ENCODE measurements at regions not wholly inside any gene's neighbourhood (a gene's known extent, or its start where the extent isn't known, plus 50 kb on each side); places are given as distances from the start of the nearest gene placed in this dataset.
A peak's percentile ranks its signal among the peaks of the same experiment; 100 is the strongest.

DNA sequence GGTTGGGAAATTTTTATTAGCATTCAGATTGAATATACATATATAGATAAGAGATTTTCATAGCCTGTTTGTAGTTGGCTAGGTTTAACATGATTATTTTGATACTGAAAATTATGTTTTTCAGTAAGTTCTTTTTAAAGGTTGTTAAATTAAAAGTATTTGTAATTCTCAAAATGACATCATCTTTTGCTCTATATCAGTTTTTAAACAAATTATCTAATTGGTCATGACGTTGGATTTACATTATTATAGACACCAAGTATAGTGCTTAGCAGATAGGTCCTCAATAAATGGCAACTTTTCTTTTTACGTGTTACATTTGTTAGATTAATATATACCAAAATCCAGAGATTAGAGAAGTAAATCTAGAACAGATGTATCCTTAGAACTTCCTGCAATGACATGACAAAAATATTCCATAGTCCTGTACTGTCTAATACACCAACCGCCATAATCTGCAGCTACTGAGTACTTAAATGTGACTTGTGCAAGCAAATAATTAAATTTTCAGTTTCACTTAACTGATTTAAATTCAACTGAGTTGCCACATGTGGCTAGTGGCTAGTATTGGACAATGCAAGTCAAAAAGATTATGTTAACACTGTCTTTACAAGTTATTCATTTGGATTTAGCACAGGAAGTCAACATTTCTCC is 1613.1 kb upstream of the TENM3 start:
- H3K4me1 Mint-ChIP-seq (ENCODE audit: low read depth) = no peaks in the 10 kb centered on the region
- H3K36me3 Mint-ChIP-seq (ENCODE audit: low read depth) = no peaks in the 10 kb centered on the region
- intact Hi-C loops (cut with micrococcal nuclease) = no loop called here
- DNase-seq (ENCODE audit: low spot score) = no peak
- no peak overlapping the region for H3K27ac Mint-ChIP-seq
- H3K9me3 Mint-ChIP-seq = no peaks in the 10 kb centered on the region
- H3K27me3 Mint-ChIP-seq (ENCODE audit: low read depth) = no peaks in the 10 kb centered on the region
- no peak overlapping the region for H3K4me3 Mint-ChIP-seq (ENCODE audit: low read depth)

DNA sequence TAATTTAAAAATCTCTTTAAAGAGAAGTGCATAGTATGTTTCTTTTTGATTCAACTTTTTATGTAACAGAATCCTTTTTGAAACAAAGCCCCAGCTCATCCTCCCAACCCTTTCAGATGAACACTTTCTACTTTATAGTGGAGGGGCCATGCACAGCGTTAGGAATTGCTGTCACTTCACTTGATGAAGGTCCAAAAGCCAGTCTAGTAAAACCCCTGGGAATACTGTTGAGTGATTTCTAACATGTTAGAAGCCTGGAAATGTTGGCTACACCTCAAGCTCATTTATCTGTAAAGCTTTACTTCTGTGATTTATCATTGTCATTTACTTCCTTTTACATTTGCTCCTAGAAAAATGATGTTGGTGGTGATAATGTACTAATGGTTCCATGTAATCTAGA is 1608.9 kb upstream of the TENM3 start:
- no peaks in the 10 kb centered on the region for H3K36me3 Mint-ChIP-seq (ENCODE audit: low read depth)
- H3K9me3 Mint-ChIP-seq = no peaks in the 10 kb centered on the region
- H3K27ac Mint-ChIP-seq = no peak overlapping the region
- no peak for DNase-seq (ENCODE audit: low spot score)
- no peak overlapping the region for H3K4me3 Mint-ChIP-seq (ENCODE audit: low read depth)
- no peaks in the 10 kb centered on the region for H3K27me3 Mint-ChIP-seq (ENCODE audit: low read depth)
- H3K4me1 Mint-ChIP-seq (ENCODE audit: low read depth) = no peaks in the 10 kb centered on the region
- intact Hi-C loops (cut with micrococcal nuclease) = no loop called here

DNA sequence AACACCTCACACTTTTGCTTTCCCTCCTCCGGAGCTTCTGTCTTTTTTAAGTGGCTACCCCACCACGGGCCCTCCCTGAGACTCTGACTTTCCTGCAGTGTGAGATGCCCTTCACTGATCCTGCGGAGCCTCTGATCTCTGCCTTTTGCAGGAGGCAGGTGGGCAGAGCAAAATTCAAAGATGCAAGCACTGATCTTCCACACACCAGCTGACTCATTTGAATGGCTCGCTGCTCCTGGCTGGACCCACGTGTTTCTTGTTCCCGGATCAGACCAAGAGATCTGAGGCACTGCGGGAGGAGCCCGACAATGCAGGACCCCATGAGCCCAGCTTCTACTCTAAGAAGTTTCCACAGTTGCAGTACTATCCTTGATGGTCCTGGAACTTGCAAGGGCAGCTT is 1607.9 kb upstream of the TENM3 start:
- Mint-ChIP-seq H3K9me3 (no peaks in the 10 kb centered on the region), H3K27me3 (ENCODE audit: low read depth) (no peaks in the 10 kb centered on the region), H3K36me3 (ENCODE audit: low read depth) (no peaks in the 10 kb centered on the region), H3K4me1 (ENCODE audit: low read depth) (no peaks in the 10 kb centered on the region), H3K4me3 (ENCODE audit: low read depth) (no peak overlapping the region), H3K27ac (no peak overlapping the region)
- no peak for DNase-seq (ENCODE audit: low spot score)
- intact Hi-C loops (cut with micrococcal nuclease) = no loop called here

DNA sequence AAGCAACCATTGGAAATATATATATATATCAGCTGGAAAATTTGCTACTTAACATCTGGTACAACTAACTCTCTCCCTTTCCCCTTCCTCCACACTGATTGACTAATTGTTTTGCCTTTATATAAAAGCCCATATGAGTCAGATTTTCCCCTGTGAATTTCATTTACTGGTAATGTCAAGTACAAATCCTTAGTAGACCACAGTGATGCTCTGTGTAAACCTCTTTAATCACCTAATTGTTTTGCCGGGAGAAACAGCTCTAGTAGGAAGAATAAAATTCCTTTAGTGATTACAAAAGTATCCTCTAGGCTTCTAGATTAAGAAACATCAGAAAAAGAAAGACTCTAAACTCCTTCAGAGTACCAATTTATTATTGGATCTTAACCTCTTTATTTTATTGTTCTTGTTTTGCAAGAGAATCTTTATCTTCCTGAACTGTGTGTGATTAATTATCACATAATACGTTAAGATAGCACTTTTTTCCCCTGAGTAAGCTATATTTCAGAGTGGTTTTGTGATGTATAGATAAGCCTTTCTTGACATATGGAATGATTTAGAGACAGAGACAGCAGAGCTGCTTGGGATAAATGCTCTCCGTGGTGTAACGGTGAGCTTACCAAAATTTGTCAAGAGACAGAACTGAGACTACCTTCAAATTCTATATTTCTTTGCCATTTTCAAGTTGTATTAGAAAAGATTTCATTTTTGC is 1606.4 kb upstream of the TENM3 start:
- Mint-ChIP-seq H3K36me3 (ENCODE audit: low read depth) (no peaks in the 10 kb centered on the region), H3K4me1 (ENCODE audit: low read depth) (no peaks in the 10 kb centered on the region), H3K9me3 (no peaks in the 10 kb centered on the region), H3K27me3 (ENCODE audit: low read depth) (no peaks in the 10 kb centered on the region), H3K4me3 (ENCODE audit: low read depth) (no peak overlapping the region), H3K27ac (no peak overlapping the region)
- intact Hi-C loops (cut with micrococcal nuclease) = no loop called here
- no peak for DNase-seq (ENCODE audit: low spot score)

DNA sequence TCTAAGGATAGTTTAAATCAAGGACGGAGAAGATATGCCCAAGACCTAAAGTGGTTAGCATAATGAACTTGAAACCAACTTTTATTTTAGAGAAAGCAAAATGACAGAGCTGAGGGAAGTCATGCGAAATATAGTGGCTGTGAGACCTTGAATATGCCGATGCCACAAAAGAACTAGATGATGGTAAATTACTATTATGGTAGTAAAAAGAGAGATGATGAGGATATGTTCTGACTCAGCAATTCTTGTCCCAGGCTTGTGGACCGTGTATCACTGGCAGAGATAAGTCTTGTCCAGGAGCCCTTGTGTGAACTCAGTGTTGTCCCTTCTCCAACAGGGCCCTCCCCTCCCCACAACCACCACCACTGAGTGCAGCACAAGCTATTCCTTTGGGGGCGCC is 1605.6 kb upstream of the TENM3 start:
- no peaks in the 10 kb centered on the region for H3K36me3 Mint-ChIP-seq (ENCODE audit: low read depth)
- no peak overlapping the region for H3K27ac Mint-ChIP-seq
- DNase-seq (ENCODE audit: low spot score) = no peak
- H3K27me3 Mint-ChIP-seq (ENCODE audit: low read depth) = no peaks in the 10 kb centered on the region
- no peaks in the 10 kb centered on the region for H3K4me1 Mint-ChIP-seq (ENCODE audit: low read depth)
- no peak overlapping the region for H3K4me3 Mint-ChIP-seq (ENCODE audit: low read depth)
- intact Hi-C loops (cut with micrococcal nuclease) = no loop called here
- H3K9me3 Mint-ChIP-seq = no peaks in the 10 kb centered on the region

DNA sequence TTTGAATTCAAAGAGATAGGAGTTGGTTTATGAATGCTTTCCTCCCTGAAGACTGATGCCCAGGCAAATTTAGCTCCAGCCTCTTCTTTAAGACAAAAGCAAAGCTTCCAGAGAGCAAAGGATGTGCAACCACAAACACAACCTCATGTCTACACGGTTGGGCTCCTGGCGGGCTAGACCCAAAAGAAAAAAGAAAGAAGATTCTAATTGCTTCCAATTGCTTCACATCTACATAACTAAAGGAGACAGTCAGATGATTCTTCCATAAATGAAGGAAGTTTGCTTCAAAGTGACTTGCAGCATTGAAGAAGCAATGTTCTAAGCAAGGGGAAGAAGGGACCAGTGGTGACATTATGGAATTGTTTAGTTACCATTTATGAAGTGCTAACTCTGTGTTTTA is 1603.0 kb upstream of the TENM3 start:
- Mint-ChIP-seq H3K27me3 (ENCODE audit: low read depth) (no peaks in the 10 kb centered on the region), H3K4me1 (ENCODE audit: low read depth) (no peaks in the 10 kb centered on the region), H3K9me3 (no peaks in the 10 kb centered on the region), H3K4me3 (ENCODE audit: low read depth) (no peak overlapping the region), H3K36me3 (ENCODE audit: low read depth) (no peaks in the 10 kb centered on the region), H3K27ac (no peak overlapping the region)
- no peak for DNase-seq (ENCODE audit: low spot score)
- intact Hi-C loops (cut with micrococcal nuclease) = no loop called here

DNA sequence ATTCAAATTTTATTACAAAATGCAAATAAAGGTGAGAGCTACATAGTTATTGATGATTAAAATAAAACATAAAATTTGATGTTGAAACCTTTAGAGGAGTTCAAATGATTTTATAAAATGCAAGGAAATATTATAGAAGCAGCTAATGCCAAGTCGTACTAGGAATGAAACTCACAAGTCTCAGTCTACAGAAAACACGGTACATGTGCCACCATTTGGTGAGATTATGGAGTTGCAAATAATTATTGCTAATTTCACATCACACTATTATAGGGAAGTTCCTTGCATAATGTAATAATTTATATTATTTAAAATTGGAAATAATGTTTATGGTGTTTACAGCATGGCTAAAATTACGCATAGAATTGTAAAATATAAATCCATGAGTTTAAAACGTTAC is 1601.7 kb upstream of the TENM3 start:
- H3K27ac Mint-ChIP-seq = no peak overlapping the region
- H3K4me3 Mint-ChIP-seq (ENCODE audit: low read depth) = no peak overlapping the region
- H3K9me3 Mint-ChIP-seq = no peaks in the 10 kb centered on the region
- intact Hi-C loops (cut with micrococcal nuclease) = no loop called here
- no peak for DNase-seq (ENCODE audit: low spot score)
- H3K27me3 Mint-ChIP-seq (ENCODE audit: low read depth) = no peaks in the 10 kb centered on the region
- H3K4me1 Mint-ChIP-seq (ENCODE audit: low read depth) = no peaks in the 10 kb centered on the region
- H3K36me3 Mint-ChIP-seq (ENCODE audit: low read depth) = no peaks in the 10 kb centered on the region

DNA sequence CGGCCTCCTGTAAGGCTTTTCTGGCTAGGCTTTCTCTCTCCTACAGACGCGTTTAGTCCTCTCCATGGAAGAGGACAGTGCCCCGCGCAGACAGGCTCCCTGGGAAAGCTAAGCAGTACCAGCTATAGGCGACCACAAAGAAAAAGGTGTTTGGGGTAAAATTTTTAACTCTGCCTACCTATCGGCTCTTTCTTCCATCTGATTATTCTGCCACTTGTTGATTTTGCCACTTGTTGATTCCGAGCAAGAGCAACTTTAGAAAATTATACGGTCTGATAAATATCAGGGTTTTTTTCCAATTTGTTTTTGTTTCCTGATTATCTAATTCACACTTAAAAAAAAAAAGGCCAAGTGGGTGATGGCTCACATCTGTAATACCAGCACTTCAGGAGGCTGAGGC is 1600.5 kb upstream of the TENM3 start:
- Mint-ChIP-seq H3K36me3 (ENCODE audit: low read depth) (no peaks in the 10 kb centered on the region), H3K4me1 (ENCODE audit: low read depth) (no peaks in the 10 kb centered on the region), H3K27ac (no peak overlapping the region), H3K27me3 (ENCODE audit: low read depth) (no peaks in the 10 kb centered on the region), H3K9me3 (no peaks in the 10 kb centered on the region), H3K4me3 (ENCODE audit: low read depth) (no peak overlapping the region)
- DNase-seq (ENCODE audit: low spot score) = no peak
- intact Hi-C loops (cut with micrococcal nuclease) = no loop called here

DNA sequence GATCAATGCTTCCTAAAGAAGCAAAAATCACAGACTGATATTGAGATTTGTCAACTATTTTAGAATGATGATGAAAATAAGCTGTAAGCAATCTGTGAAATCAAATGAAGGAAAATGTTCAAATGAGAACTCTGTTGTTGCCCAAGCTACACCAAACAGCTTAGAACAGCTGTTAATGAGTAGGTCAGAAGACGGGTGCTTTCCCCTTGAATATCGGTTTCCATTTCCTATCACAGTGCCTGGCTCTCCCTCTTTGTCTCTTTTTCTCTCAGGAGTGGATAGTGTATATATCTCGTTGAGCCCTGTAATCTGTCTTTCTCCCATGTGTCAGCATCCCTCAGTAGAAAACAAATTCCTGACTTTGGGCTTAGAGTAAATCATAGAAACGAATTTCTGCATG is 1592.9 kb upstream of the TENM3 start:
- Mint-ChIP-seq H3K27ac (no peak overlapping the region), H3K9me3 (no peaks in the 10 kb centered on the region), H3K4me1 (ENCODE audit: low read depth) (no peaks in the 10 kb centered on the region), H3K27me3 (ENCODE audit: low read depth) (no peaks in the 10 kb centered on the region), H3K36me3 (ENCODE audit: low read depth) (no peaks in the 10 kb centered on the region), H3K4me3 (ENCODE audit: low read depth) (no peak overlapping the region)
- intact Hi-C loops (cut with micrococcal nuclease) = no loop called here
- no peak for DNase-seq (ENCODE audit: low spot score)

DNA sequence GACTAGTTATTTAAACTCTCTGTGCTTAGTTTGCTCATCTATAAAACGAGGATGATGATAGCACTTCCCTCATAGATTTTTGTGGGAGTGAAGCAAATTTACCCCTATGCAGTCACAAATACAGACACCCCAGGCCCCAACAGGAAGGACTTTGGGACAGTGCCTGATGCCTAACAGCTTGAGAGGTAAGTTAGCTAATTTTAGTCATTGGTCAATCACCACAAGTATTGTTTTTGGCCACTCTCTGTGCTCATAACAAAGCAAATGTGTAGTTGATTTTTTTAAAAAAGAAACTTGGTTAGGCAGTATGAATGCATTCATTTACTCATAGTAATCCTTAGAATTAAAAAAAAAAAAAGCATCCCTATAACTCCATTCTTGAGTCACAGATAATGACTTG is 1590.7 kb upstream of the TENM3 start:
- Mint-ChIP-seq H3K4me1 (ENCODE audit: low read depth) (no peaks in the 10 kb centered on the region), H3K9me3 (no peaks in the 10 kb centered on the region), H3K4me3 (ENCODE audit: low read depth) (no peak overlapping the region), H3K27me3 (ENCODE audit: low read depth) (no peaks in the 10 kb centered on the region), H3K36me3 (ENCODE audit: low read depth) (no peaks in the 10 kb centered on the region), H3K27ac (no peak overlapping the region)
- DNase-seq (ENCODE audit: low spot score) = no peak
- intact Hi-C loops (cut with micrococcal nuclease) = no loop called here

DNA sequence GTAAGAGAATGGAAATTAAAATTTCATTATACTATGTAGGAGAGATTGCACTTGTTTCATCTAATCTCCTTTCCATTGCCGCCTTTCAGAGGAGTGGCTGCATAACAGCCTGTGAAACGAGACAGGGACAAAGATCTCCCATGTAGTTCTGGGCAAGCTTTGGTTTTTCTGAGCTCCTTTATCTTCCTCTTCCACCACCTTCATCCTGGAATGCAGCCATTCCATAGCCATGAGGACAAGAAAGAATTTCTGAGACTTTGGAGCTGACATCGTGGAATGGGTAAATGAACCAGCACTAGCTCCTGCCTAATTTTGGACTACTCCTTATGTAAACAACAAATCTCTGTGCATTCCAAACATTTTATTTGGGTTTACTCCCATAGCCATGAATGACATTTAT is 1587.3 kb upstream of the TENM3 start:
- no peak overlapping the region for H3K4me3 Mint-ChIP-seq (ENCODE audit: low read depth)
- H3K27me3 Mint-ChIP-seq (ENCODE audit: low read depth) = no peaks in the 10 kb centered on the region
- H3K9me3 Mint-ChIP-seq = no peaks in the 10 kb centered on the region
- intact Hi-C loops (cut with micrococcal nuclease) = no loop called here
- H3K4me1 Mint-ChIP-seq (ENCODE audit: low read depth) = no peaks in the 10 kb centered on the region
- no peak for DNase-seq (ENCODE audit: low spot score)
- H3K27ac Mint-ChIP-seq = no peak overlapping the region
- no peaks in the 10 kb centered on the region for H3K36me3 Mint-ChIP-seq (ENCODE audit: low read depth)

DNA sequence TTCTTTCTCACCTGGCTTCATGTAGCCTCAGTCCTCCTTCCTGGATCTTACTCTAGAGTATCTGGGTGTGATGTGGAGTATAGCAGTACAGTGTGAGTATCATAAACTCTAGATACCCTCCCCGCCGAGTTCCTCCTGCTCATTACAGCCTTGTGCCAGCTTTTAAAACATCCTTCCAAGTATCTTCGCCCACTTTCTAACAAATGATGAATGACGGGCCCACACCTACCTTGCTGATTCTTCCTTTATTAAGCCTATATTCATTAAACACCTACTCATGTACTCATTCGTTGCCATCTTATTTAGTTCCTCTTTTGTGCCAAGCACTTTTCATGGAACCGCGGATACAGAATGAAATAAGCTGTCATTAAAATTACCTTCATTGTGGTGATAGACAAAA is 1585.3 kb upstream of the TENM3 start:
- Mint-ChIP-seq H3K27me3 (ENCODE audit: low read depth) (no peaks in the 10 kb centered on the region), H3K36me3 (ENCODE audit: low read depth) (no peaks in the 10 kb centered on the region), H3K4me1 (ENCODE audit: low read depth) (no peaks in the 10 kb centered on the region), H3K9me3 (no peaks in the 10 kb centered on the region), H3K4me3 (ENCODE audit: low read depth) (no peak overlapping the region), H3K27ac (no peak overlapping the region)
- intact Hi-C loops (cut with micrococcal nuclease) = no loop called here
- DNase-seq (ENCODE audit: low spot score) = no peak

DNA sequence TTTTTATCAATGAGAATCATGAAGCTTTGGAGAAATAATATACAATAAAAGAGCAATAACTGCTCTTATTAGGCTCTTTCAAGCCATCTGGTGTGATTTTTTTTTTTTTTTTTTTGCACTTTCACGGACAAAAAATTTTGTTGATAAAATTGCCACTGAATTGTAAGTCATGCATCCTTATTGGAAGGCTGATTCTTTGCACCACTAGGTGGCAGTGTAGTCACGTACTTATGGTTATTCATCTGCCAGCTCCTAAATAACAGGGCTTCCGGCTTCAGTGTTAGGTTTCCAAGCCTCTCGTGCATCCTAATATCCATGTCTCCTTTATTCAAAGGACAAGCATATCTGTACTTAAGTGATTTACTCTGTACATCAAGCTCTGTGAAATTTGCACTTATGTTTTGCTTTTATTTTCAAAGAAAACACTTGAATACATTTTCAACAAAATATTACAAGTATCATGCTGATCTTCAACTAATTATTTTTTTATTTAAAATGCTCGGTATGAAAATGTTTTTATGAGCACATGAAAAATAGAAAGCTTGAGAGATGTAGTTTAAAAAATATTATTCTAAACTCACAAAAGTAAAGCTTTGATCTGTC is 1578.3 kb upstream of the TENM3 start:
- Mint-ChIP-seq H3K36me3 (ENCODE audit: low read depth) (no peaks in the 10 kb centered on the region), H3K27ac (no peak overlapping the region), H3K27me3 (ENCODE audit: low read depth) (no peaks in the 10 kb centered on the region), H3K4me1 (ENCODE audit: low read depth) (no peaks in the 10 kb centered on the region), H3K9me3 (no peaks in the 10 kb centered on the region), H3K4me3 (ENCODE audit: low read depth) (no peak overlapping the region)
- DNase-seq (ENCODE audit: low spot score) = peak; percentile 21
- intact Hi-C loops (cut with micrococcal nuclease) = loop anchor here (10.0 kb wide), 1 partner anchor 860 kb away; no protein-coding TSS in a partner anchor

Data from activated T-helper 2 cell treated with anti-CD3 and anti-CD28 coated beads, Interferon-gamma antibody, Interleukin-2, Interleukin-4, amounts not matched to agents 10 μg/mL and 5 μg/mL and 100 μg/mL, durations not matched to agents 14 hours and 24 hours and 36 hours (primary cell).